GM12874 (cell line): ENCODE measurements at regions not wholly inside any gene's neighbourhood (a gene's known extent, or its start where the extent isn't known, plus 50 kb on each side); places are given as distances from the start of the nearest gene placed in this dataset.

Source experiments
- TF ChIP-seq, protein P1 (sequence below): IDR thresholded peaks from 2 replicates; pipeline ENCODE4 v1.5.1; 2011; ENCODE audit warnings: low read depth, mild to moderate bottlenecking, control low read depth, low read length, moderate library complexity; ENCODE audit not compliant: insufficient read depth

DNA sequence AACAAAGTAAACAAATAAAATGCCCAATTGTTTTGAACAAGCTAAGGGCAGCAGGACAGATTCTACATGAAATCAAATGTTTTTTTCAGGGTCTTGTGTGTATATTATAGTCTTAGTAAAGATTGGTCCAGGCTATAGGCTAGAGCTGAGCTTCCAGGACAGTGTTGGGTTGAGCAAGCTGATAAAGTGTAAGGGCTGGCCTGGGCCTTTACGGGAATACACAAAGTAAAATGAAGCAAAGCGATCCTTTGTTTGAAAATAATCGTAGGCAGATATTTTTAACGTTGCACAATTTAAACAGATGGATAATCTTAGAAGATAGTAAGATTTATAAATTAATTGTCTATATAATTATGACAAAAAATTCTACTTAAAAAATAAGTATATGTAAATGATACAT lies 1204.6 kb downstream of the OTOL1 start:
- TF ChIP-seq, protein P1, sequence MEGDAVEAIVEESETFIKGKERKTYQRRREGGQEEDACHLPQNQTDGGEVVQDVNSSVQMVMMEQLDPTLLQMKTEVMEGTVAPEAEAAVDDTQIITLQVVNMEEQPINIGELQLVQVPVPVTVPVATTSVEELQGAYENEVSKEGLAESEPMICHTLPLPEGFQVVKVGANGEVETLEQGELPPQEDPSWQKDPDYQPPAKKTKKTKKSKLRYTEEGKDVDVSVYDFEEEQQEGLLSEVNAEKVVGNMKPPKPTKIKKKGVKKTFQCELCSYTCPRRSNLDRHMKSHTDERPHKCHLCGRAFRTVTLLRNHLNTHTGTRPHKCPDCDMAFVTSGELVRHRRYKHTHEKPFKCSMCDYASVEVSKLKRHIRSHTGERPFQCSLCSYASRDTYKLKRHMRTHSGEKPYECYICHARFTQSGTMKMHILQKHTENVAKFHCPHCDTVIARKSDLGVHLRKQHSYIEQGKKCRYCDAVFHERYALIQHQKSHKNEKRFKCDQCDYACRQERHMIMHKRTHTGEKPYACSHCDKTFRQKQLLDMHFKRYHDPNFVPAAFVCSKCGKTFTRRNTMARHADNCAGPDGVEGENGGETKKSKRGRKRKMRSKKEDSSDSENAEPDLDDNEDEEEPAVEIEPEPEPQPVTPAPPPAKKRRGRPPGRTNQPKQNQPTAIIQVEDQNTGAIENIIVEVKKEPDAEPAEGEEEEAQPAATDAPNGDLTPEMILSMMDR, result no peak

DNA sequence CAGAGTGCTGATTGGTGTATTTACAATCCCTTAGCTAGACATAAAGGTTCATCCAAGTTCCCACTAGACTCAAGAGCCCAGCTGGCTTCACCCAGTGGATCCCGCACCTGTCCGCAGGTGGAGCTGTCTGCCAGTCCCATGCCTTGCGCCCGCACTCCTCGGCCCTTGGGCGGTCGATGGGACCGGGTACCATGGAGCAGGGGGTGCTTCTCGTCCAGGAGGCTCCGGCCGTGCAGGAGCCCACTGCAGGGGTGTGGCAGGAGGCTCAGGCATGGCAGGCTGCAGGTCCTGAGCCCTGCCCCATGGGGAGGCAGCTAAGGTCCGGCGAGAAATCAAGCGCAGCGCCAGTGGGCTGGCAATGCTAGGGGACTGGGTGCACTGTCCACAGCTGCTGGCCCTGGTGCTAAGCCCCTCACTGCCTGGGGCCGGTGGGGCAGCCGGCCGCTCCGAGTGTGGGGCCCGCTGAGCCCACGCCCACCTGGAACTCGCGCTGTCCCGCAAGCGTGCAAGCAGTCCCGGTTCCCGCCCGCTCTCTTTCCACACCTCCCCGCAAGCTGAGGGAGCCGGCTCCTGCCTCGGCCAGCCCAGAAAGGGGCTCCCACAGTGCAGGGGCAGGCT lies 1206.3 kb downstream of the OTOL1 start:
- TF ChIP-seq, protein P1, result no peak

DNA sequence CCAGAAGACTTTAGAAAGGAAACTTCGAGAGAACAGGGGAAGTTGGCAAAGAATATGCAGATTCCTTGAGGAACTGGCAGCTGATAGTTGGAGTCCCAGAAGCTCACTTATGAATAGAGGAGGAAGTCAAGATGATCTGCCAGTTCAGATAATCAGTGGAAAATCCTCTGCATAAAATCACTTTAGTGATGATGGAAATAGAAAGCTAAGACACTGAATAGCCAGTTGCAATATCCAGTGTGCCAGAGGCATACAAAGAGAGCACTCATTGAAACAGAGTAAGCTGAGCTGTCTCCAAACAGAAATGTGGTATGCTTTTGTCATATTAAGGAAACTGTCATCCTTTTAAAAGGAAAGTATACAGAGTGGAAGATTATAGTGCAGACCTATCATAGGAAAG lies 1207.6 kb downstream of the OTOL1 start:
- TF ChIP-seq, protein P1, result no peak

DNA sequence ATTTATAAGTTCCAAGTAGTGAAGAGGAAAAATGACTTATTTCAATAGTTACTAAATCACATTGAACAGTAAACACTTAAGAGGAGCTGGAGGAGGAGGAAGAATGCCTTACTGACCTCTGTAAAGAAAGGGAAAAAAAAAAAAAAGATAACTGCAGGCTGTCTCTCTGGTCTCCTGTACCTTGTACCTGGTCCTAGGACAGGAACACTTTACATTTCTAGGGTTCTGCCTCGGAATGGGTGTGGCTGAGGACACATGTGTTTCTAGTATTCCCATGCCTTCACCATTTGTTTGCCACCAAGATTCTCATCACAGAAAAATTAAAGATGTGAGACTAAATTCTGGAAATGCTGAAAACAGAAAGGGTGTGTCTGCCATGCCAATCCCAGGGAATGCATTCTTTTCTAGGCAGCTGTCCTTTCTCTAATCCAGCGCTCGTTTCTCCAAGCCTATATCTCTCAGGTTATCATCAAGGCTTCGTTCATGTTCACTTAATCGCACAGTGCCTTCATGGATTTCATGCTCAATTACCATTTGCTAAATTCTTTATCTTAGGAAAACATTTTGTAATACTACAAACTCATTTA lies 1208.3 kb downstream of the OTOL1 start:
- TF ChIP-seq, protein P1, result no peak

DNA sequence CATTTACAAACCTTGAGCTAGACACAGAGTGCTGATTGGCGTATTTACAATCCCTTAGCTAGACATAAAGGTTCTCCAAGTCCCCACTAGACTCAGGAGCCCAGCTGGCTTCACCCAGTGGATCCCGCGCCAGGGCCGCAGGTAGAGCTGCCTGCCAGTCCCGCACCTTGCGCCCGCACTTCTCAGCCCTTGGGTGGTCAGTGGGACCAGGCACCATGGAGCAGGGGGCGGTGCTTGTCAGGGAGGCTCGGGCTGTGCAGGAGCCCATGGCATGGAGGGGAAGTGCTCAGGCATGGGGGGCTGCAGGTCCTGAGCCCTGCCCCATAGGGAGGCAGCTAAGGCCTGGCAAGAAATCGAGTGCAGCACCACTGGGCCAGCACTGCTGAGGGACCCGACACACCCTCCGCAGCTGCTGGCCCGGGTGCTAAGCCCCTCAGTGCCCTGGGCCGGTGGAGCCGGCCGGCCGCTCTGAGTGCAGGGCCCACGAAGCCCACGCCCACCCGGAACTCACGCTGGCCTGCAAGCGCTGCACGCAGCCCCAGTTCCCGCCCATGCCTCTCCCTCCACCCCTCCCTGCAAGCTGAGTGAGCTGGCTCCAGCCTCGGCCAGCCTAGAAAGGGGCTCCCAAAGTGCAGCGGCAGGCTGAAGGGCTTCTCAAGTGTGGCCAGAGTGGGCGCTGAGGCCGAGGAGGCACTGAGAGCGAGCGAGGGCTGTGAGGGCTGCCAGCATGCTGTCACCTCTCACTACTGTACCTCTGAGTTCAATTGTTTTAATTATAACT lies 1213.9 kb downstream of the OTOL1 start:
- TF ChIP-seq, protein P1, result no peak

DNA sequence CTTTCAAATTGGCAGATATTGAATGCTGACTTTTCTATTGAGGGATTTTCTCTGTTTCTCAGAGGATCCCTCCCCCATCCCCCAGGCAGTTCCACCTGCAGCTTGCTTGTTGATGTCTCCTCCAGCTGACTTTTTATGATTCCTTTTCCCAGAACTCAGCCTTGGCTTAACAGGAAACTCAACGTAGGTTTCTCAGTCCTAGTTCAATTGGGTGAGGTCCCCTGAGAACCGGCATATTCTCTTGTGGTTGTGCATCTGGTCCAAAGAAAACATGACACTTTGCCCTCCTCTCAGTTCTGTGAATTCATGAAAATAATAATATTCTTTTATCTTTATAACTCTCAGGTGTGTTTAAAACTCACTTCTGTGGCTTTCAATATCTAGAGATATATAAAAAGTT lies 1222.1 kb downstream of the OTOL1 start:
- TF ChIP-seq, protein P1, result no peak

DNA sequence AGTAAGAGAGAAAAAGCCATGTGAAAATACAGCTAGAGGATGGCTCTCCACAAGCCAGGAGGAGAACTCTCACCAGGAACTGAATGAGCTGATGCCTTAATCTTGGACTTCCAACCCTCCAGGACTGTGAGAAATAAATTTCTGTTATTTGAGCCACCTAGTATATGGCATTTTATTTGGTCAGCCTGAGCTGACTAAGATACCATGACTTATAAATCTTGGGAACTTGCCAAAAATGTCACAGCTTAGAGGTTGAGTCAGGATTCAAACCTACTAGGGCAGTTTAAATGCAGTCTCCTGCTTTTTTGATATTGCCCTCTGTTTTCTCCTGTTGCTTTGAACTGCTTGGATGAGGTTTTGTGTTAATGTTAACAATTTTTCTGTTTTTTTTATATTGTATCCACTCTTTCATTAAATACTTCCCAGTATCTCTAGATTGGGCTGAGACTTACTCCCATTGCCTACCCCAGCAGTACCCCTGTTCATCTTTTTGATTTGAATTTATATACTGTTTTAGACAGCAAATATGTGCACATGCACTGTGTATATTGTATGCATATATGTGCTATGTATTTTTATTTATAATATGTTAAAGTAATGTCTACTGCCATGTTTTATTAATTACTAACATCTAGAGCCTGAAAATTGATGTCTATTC lies 1223.2 kb downstream of the OTOL1 start:
- TF ChIP-seq, protein P1, result no peak
